Colon (tissue), 2 donors: ENCODE measurements at regions not wholly inside any gene's neighbourhood (a gene's known extent, or its start where the extent isn't known, plus 50 kb on each side); places are given as distances from the start of the nearest gene placed in this dataset.

Experiments
- FAIRE-seq: peaks from 2 replicates; lab custom pipeline; 2012; peaks lifted over from hg19 to GRCh38; lab: Jason Lieb, UNC
- donor health status: control.
- donor health status: control.

- no peak for FAIRE-seq
Measured at GRCh38 chr6:106770081-106770480, 140.7 kb downstream of the QRSL1 start.

GRCh38 chr6:106767271-106767670 is 137.9 kb downstream of the QRSL1 start:
- FAIRE-seq, result no peak

- FAIRE-seq, result no peak
Measured at GRCh38 chr6:106766201-106766600, 136.8 kb downstream of the QRSL1 start.

- FAIRE-seq, result no peak
Measured at GRCh38 chr6:106765496-106765895, 136.1 kb downstream of the QRSL1 start.

GRCh38 chr6:106764353-106764980 is 135.1 kb downstream of the QRSL1 start:
- no peak for FAIRE-seq

- no peak for FAIRE-seq
Measured at GRCh38 chr6:106763361-106763760, 134.0 kb downstream of the QRSL1 start.

GRCh38 chr6:106761160-106761559 is 131.8 kb downstream of the QRSL1 start:
- FAIRE-seq, result no peak

- FAIRE-seq, result no peak
Measured at GRCh38 chr6:106759112-106759511, 129.7 kb downstream of the QRSL1 start.

- FAIRE-seq, result no peak
Measured at GRCh38 chr6:106757722-106758467, 128.5 kb downstream of the QRSL1 start.

- FAIRE-seq, result no peak
Measured at GRCh38 chr6:106757267-106757666, 127.9 kb downstream of the QRSL1 start.

- no peak for FAIRE-seq
Measured at GRCh38 chr6:106754215-106754614, 124.8 kb downstream of the QRSL1 start.

- FAIRE-seq, result no peak
Measured at GRCh38 chr6:106752641-106753040, 123.3 kb downstream of the QRSL1 start.

GRCh38 chr6:106751501-106752252 is 122.3 kb downstream of the QRSL1 start:
- no peak for FAIRE-seq

- FAIRE-seq, result no peak
Measured at GRCh38 chr6:106750946-106751345, 121.6 kb downstream of the QRSL1 start.

GRCh38 chr6:106750142-106750918 is 121.0 kb downstream of the QRSL1 start:
- no peak for FAIRE-seq

- no peak for FAIRE-seq
Measured at GRCh38 chr6:106749609-106750008, 120.2 kb downstream of the QRSL1 start.

- no peak for FAIRE-seq
Measured at GRCh38 chr6:106748547-106749207, 119.3 kb downstream of the QRSL1 start.

- FAIRE-seq, result no peak
Measured at GRCh38 chr6:106747139-106747538, 117.8 kb downstream of the QRSL1 start.

GRCh38 chr6:106746652-106747051 is 117.3 kb downstream of the QRSL1 start:
- no peak for FAIRE-seq

- no peak for FAIRE-seq
Measured at GRCh38 chr6:106745824-106746582, 116.6 kb downstream of the QRSL1 start.

- FAIRE-seq, result no peak
Measured at GRCh38 chr6:106745197-106745770, 115.9 kb downstream of the QRSL1 start.
